HG03460 (cell line): ENCODE measurements at regions not wholly inside any gene's neighbourhood (a gene's known extent, or its start where the extent isn't known, plus 50 kb on each side); places are given as distances from the start of the nearest gene placed in this dataset.
"Not testable (repeated sequence)": the region's sequence is repeated elsewhere in the genome, so short reads cannot be mapped to it uniquely, and the experiment has no call there.

Experiments
- ATAC-seq: cut with Tn5 transposase; IDR thresholded peaks from one replicate; pipeline ENCODE4 v1.9.1; 2021; ENCODE audit not compliant: unreplicated experiment

DNA sequence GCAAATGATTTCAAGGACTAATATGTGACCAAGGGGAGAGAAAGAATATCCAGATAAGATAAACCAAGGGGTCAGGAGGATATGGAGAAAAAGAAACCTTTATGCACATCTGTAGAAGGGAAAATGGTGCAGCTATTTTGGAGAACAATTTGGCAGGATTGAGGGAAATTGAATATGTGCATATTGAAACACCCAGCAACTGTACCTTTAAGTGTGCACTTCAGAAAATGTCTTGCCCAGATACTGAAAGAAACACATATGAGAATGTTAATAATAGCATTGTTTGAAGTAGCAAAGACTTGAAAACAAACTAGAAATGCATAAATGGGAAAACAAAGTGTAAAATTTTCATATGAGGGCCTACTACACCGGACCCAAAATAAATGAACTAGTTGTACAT, 599.6 kb downstream of the PSAT1 start:
- no peak for ATAC-seq

- no peak for ATAC-seq
Measured at GRCh38 chr9:78898234-78898633, 601.3 kb downstream of the PSAT1 start.

DNA sequence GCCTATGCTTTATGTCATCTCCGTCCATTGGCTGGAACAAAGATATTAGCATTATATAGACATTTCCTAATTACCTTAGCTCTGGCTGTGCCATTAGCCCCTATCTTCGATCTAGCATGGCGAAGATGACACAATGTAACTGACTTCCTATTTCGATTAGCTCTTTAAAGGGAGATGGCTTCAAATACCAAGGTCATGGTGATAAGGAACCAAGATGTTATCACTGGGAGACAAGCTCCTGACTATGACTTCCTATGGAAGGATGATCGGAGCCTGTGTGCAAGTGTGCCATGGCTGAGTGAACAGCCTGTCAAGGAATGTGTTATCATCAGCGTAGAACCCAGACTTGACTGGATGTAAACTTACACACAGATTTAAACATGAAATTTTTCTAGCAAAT, 602.1 kb downstream of the PSAT1 start:
- ATAC-seq: no peak

- no peak for ATAC-seq
Measured at GRCh38 chr9:78900500-78900899, 603.6 kb downstream of the PSAT1 start.

GRCh38 chr9:78902051-78902450, 605.1 kb downstream of the PSAT1 start:
- ATAC-seq: no peak

DNA sequence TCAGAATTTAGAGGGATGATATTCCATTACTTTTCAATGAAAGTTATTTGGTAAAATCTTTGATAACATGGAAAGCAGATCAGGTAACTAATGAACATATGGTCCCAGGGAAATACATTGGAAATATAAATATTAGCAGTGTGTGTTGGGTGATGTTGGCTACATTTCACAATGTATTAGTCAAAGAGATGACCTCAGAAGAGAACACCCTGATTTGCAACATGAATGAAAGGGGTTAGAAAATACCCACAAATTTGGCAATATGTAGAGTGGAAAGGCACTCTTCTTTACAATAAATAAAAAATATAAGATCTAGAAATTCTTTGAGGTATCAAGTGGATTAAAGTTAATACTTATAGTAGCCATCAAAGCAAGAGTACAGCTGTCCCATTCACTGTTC, 606.7 kb downstream of the PSAT1 start:
- no peak for ATAC-seq

- no peak for ATAC-seq
Measured at GRCh38 chr9:78904686-78905085, 607.8 kb downstream of the PSAT1 start.

DNA sequence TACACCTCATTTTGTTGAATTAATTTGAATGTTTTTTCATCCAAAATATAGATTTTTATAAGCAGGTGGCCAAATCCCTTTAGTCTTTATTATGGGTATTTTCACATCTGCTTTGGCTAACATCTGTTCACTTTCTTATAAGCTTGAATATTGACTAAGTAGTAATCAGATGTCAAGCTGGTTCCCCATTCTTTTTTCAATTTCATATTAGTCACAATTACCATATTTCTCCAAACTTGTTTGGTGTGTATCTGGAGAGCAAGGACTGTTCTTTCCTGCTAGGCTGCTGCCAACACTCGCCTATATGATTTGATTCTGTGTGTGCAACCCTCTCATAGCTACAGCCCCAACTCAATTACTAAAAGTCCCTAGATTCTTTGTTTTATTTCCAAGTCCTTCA, 608.5 kb downstream of the PSAT1 start:
- no peak for ATAC-seq

- ATAC-seq: no peak
Measured at GRCh38 chr9:78905986-78906755, 609.2 kb downstream of the PSAT1 start.

DNA sequence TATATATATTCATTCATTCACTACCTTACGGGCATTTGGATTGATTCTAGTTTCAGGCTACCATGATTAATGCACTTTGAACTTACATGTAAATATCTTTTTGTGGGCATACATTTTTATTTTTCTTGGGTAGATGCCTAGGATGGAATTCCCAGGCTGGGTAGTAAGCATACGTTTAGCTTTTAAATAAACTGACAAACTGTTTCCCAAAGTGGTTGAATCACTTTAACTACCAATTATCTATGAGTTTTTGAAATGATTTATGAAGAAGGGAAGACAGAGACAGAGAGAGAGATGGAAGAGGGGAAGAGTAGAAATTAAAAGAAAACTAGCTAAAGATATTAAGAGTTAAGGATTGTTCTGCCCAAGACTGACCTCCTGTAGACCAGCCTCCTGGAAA, 612.6 kb downstream of the PSAT1 start:
- ATAC-seq: no peak

- not testable (repeated sequence) for ATAC-seq
Measured at GRCh38 chr9:78916884-78917283, 620.0 kb downstream of the PSAT1 start.

DNA sequence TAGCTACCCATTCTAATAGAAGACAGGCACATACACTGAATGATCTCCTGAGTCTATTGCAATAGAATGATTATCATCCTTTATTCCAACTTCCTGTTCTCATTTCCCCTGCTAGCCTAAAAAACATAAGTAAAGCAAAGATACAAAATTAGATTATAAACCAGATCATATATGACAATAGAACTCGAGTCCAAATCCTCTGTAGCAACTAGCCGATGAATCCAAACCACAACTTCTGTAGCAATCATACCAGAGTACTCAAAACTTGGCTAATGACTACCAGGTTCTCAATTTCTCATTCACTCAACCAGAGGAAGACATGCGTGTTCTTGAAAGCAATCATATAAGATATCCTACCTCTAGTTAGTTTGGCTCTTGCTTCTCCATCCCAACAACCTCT, 622.1 kb downstream of the PSAT1 start:
- no peak for ATAC-seq

DNA sequence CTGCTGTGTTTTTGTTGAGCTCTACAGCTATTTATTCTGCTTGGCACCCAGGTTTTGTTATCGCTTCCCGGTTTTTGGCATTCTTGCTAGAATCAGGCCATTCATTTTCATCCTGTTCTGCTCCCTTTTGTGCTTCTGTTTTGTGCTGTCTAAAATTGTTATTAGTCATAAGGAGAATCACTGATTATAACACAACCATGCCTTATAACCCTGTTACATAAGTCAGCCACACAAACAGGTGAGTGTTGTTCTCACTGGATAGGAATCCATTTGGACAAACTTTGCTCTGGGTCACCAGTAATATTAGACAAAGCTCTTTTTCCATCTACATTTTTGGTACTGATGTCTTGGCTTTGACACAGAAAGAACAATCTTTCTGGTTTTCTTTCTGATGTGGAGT, 622.8 kb downstream of the PSAT1 start:
- no peak for ATAC-seq

- ATAC-seq: no peak
Measured at GRCh38 chr9:78921341-78921740, 624.4 kb downstream of the PSAT1 start.

DNA sequence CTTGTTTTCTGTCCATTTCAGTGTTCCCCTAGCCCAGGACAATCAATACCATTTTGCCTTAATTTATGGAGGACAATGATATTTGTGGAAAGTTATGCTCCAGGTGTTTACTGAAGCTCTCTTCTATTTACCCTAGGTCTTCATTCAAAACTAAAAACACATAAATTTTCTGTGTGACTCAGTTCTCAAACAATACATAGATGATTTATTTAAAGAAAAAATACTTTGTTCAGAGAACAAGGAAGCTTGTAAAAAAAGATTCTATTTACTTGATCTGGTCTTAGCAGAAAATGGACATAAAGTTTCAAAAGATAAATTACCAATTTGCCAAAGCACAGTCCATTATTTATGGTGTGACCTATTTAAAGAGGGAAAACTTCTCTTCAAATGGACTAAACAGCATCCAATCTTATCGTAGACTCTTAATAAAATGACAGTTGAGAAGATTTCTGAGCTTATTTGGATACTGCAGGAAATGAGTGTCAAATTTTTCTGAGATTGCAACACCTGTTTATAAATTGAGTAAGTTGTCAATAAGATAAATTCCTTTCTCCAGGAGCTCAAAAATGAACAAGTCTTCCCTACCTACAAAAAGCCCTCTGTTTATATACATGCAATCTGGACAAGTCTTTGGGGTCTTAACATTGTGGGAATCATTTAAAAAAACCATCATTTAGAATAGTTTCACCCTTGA, 627.2 kb downstream of the PSAT1 start:
- ATAC-seq: no peak

GRCh38 chr9:78927099-78927940, 630.4 kb downstream of the PSAT1 start:
- no peak for ATAC-seq

DNA sequence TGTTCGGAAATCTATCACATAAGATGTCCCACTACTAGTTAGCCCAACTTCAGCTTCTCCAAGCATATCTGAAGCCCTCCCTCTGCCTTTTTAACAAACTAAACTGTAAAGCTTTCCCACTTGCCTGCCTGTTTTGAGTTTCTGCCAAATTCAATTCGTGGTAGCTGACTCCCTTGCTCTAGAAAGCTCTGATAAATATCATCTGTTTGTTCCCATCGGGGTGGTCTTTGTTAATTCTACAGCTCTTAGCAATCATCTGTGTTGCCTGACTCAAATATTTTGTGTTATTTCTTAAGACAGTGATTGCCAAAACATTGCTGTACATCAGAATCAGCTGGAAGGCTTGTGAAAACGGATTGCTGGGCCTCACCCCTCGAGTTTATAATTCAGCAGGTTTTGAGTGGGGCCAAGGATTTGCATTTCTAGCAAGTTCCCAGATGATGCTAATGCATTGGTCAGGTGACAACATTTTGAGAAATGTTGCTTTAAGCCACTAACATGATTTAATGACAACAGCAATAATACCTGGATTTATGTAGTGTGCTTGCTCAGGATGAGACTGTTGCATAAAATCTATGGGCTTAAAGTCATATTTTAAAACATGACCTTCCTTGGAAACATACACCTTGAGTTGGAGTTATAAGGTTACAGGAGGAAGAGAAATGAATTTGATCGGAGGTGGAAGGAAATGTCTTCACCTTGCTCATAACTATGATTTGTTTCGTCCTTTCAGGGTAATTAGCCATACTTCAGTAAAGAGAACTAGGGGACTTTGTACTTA, 631.9 kb downstream of the PSAT1 start:
- ATAC-seq: no peak

GRCh38 chr9:78930281-78930680, 633.4 kb downstream of the PSAT1 start:
- ATAC-seq: no peak

- no peak for ATAC-seq
Measured at GRCh38 chr9:78932849-78933627, 636.1 kb downstream of the PSAT1 start.

DNA sequence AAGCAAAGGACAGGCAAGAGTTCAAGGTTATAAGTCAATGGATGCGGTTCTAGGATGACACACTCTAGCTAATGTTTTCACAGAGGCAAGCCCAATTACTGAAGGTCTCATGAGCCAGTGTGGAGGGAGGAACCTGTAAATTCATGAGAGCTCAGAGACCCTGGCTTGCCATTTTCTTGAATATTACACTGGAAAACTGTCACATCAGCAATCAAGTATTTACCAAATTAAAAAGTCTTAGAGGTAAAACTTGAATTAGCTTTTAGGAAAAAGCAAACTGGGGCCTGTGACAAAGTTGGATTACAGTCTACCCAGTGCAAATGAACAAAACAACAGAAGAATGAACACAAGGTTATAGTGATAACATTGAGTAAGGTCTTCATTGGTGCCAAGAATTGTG, 636.9 kb upstream of the TLE4 start:
- ATAC-seq: no peak
